Endometrium (tissue), 2 donors: ENCODE measurements at regions not wholly inside any gene's neighbourhood (a gene's known extent, or its start where the extent isn't known, plus 50 kb on each side); places are given as distances from the start of the nearest gene placed in this dataset.

Experiments used
- FAIRE-seq: peaks from 2 replicates; lab custom pipeline; 2012; peaks lifted over from hg19 to GRCh38; lab: Jason Lieb, UNC
- donor health status: control.
- donor health status: control.

DNA sequence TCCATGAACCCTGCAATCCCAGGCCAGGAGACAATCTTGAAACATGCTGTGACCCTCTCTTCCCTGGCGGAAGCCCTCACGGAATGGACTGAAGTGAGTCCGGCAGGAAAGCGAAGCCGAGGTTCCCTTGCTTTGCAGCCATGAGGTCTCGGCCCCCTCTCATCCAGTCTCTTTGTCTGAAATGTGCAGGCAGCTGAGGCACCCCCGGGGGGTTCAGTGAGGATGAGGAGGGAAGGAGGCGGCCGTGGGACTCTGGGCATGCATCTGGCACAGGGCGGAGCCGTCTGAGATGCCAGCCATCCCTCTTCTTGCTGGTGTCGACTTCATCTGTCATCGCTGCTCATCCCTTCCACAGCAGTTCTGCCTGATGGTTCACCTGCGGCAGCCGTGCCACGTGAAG is 1485.7 kb downstream of the BRD1 start:
- no peak for FAIRE-seq

- FAIRE-seq = no peak
These were observed 1486.7 kb downstream of the BRD1 start for GRCh38 chr22:48340727-48341709.

- no peak for FAIRE-seq
These were observed 1487.5 kb downstream of the BRD1 start for GRCh38 chr22:48340191-48340590.

- no peak for FAIRE-seq
These were observed 1488.6 kb downstream of the BRD1 start for GRCh38 chr22:48338793-48339705.

DNA sequence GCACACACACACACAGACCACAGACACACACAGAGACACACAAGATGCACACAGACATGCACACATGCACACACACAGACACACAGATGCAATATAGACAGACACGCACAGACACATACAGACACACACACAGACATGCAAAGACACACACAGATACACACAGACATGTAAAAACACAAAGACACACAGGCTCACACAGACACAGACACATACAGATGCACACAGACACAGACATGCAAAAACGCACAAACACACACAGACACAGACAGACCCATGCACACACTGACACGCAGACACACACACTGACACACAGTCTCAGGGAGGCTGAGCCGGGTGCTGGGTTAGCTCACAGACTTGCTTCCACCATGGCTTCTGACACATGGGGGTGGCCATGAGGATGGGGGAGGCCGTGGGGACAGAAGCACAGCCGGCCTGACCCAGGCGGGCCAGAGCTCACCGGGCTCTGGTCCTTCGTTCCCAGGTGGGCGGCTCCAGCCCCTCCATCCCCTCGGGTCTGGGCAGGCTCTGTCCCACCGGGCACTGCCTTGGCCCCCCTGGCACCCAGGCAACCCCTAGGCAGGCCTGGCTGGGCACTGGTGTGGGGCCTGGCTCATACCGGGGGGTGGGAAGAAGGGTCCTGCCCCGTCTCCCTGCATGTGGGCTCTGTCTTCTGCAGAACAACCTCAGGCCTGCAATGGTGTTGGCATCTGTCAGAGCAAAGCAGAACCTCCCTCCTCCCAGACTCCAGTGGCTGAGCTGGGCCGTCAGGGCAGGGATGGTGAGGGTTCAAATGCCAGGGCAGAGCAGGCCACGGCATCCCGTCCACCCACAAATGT is 1489.5 kb downstream of the BRD1 start:
- no peak for FAIRE-seq

DNA sequence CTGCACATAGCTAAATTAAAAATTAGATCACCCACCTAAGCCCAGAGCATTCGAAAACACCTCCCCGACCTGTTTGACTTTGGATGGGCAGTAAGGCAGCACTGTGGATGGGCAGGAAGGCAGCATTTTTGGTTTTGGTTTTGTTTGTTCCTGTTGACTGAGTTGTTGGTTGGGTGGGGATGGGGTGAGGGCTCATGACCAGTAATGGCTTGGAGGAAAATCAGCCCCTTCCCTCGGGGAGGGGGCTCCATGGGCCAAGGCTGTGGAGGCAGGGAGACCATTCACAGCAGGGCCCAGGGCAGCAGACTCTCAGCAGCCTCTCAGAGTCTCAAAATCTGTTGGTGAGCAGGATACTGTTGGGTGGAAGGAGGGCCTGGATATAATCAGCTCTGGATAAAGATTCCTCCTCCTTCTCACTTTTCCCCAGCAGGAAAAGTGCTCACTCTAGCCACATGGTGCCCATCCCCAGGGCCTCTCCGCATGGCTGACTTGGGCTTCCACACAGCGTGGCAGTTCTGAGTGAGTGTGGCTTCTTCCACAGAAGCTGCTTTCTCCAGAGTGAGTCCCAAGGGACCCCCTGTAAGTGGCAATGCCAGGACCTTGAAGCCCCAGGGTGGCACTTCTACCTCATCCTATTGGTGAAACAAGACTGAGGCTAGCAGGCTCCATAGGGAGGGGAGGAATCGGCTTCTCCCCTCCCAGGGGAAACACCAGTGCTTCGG is 1491.2 kb downstream of the BRD1 start:
- FAIRE-seq = no peak

DNA sequence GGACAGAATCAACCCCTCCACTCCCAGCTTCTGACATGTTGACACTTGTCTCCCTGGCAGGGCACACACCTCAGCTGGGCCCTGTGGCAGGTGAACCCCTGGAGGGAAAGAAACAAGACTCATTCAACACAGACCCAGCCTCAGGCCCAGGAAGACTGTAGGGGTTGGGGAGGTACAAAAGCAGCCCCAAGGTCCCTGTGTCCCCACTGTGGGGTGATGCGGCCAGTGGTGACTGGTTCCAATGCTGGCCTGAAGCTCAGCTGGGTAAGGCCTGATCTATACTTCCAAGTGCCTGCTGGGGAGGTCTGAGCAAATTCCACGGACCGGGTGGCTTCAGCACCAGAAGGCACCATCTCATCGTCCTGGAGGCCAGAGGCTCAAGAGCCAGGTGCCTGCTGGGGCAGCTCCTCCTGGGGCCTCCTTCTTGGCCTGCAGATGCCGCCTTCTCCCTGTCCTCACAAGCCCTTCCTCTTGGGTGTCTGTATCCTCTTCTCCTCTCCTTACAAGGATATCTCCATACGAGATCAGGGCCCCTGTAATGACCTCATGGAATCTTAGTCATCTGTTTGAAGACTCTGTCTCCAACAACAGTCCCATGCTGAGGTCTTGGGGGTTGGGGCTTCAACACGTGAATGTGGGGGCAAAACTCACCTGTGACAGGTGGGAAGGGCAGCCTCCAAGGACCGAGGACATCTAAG is 1492.1 kb downstream of the BRD1 start:
- FAIRE-seq = no peak

DNA sequence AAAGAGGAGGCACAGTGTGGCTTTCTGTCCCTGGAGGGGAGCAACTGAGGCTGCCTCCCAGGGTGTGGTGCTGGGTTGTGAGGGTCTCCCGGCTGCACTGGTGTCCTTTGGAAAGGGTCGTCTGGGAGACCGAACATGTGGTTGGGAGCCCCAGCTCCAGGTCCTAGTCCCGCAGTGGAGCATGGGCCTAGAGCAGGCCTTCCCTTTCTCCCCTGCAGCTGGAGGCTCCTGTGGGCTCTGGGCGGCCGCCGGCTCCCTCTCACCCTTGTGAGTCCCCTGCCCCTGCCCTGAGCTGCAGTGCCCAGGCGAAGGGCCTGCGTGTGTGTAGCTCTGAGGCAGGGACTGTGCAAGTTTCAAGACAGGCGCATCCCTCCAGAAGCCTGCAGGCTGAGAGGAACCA is 1492.7 kb downstream of the BRD1 start:
- FAIRE-seq = no peak

- no peak for FAIRE-seq
These were observed 1493.6 kb downstream of the BRD1 start for GRCh38 chr22:48333816-48334735.

- no peak for FAIRE-seq
These were observed 1494.3 kb downstream of the BRD1 start for GRCh38 chr22:48333323-48333763.

DNA sequence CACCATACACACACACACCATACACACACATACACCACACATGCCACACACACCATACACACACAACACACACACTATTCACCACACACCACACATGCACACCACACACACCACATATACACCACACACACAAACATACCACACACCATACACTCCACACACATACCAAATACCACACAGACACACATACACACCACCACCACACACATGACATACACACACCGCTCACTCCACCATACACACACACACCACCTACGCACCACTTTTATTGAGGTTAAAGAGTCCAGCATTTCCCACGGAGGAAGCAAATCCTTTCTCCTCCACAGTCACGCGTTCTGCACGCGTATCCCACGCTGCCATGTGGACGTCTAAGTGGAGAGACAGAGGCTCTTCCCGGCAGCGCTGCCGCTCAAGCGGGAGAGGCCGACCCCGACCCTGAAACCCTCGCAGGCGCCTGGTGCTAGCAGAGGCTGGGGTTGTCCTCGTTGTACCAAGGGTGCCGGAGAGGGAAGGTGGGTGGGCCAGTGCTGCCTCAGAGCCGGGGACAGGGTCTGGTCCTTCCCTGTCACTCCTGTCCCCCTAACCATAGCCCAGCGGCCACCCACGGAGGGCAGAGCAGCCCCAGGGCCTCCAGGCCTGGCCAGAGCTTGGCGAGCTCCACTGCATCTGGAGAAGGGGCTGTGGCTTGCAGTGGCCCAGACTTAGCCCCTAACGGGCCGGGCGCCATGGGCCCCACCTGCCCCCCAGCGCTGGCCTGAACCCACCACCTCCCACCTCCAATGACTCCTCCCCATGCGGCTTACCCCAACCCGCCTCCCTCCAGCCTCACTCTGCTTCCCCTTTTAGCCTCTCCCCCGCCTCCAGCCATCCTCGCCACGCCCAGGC is 1495.0 kb downstream of the BRD1 start:
- FAIRE-seq = no peak

- no peak for FAIRE-seq
These were observed 1495.9 kb downstream of the BRD1 start for GRCh38 chr22:48331691-48332220.

- no peak for FAIRE-seq
These were observed 1496.4 kb downstream of the BRD1 start for GRCh38 chr22:48331266-48331665.

DNA sequence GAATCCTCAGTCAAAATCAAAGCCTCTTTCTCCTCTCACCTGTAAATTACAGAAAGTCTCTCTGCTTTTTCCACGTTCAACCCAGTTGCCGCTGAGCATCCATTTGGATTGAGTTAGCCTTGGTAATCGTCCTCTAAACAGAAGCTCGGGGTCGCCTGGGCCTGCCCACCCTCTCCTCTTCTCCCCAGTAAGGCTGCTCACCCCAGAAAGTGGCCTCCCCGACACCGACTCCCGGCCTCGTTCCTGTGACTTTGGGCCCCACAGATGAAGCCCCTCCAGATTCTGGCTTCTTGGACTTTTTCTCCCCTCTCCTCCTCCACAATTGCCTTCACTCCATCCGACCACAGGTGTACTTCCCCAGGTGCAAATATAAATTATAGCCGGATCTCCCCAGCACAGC is 1500.0 kb downstream of the BRD1 start:
- FAIRE-seq = no peak

DNA sequence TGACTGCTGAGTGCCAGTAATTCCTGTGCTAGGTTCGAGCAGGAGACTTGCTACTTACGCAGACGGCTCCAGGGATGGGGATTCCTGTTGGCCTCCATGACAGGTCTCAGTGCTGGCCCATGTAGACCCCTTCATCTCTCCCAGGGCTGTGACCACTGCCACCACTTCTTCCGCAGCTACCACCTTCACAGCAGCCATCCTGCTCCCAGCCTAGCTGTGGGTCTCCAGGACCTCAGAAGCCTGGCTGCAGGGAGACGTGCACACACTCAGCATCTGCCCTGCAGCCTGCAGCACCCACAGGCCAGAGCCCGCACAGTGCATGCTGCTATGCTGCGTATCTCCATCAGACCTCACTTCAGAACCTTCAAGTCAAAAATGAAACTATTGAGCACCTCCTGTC is 1503.9 kb downstream of the BRD1 start:
- FAIRE-seq = no peak

DNA sequence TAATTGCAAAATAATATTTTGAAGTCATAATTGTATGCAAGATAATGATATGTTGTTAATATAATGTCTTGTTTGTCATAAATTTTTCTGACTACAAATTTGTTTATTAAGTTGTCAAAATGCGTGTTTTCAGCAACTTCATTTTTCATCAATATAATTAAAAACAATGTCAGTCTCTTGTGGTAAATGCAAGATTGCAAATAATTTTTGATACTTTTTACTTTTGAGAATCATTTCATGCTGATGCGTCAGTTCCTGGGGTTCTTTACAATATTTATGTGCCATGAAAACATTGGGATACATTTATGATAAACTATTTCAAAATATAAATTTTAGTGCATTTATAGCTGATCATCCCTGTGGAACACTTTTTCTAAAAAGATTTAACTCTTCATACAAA is 1504.8 kb downstream of the BRD1 start:
- FAIRE-seq = peak; percentile 69

- no peak for FAIRE-seq
These were observed 1505.6 kb downstream of the BRD1 start for GRCh38 chr22:48321986-48322545.
